K562 (cell line): ENCODE measurements at regions not wholly inside any gene's neighbourhood (a gene's known extent, or its start where the extent isn't known, plus 50 kb on each side); places are given as distances from the start of the nearest gene placed in this dataset.

Experiments used
- ATAC-seq: fragments of 200-7000 bp; cut with Tn5 transposase; 3 replicates; pipeline ENCODE4 v1.9.1; 2020; ENCODE audit warnings: moderate library complexity
- BruUV-seq: library from RNA; stranded (reverse); fragments of 400-500 nt; replicated peaks from 2 replicates; lab custom pipeline; 2021; lab: Mats Ljungman, UMichigan
- CTCF ChIA-PET: fragments of 300-600 bp; formaldehyde crosslinking; extraction: SDS; loops from one replicate; lab custom pipeline; 2021; ENCODE audit warnings: low intra/inter-chr PET ratio; lab: Yijun Ruan, JAX
- POLR2A ChIA-PET: fragments of 300-600, 350-650 bp; sonication (Branson Sonifier 250); formaldehyde crosslinking; extraction: SDS; loops from one replicate; lab custom pipeline; 2021; ENCODE audit warnings: antibody characterized with exemption, inconsistent platforms; lab: Yijun Ruan, JAX
- DNase-seq, 4 experiments: peaks; one replicate each; pipeline versions ENCODE4 v3.0.0 to v3.0.0-alpha.2; 2011 to 2018; ENCODE audit warnings: low spot score in 3 of 4, mixed read lengths in 3 of 4; ENCODE audit errors: extremely low read depth in 1 of 4
- FAIRE-seq: peaks from 2 replicates; lab custom pipeline; 2011; peaks lifted over from hg19 to GRCh38; lab: Jason Lieb, UNC
- H2AFZ ChIP-seq: 2 replicates; pipeline ENCODE4 v1.6.0; 2011; ENCODE audit warnings: low read depth, low read length, control low read depth, inconsistent platforms
- H3K27ac ChIP-seq: fragments of 200-600 bp; 3 replicates; pipeline ENCODE4 v1.8.0; 2011; ENCODE audit warnings: low read depth, mild to moderate bottlenecking, control low read depth, inconsistent platforms, low read length, moderate library complexity, mixed read lengths; ENCODE audit errors: extremely low read depth
- H3K27me3 ChIP-seq, 2 experiments: fragments of 300-600 bp in 1 of 2; 2 replicates in 1 of 2; 3 replicates in 1 of 2; pipeline versions ENCODE4 v1.6.0 to v1.8.0; 2011; ENCODE audit warnings: inconsistent platforms in 2 of 2, low read length in 2 of 2, mild to moderate bottlenecking in 1 of 2, mixed read lengths in 1 of 2, moderate library complexity in 1 of 2; ENCODE audit not compliant: control insufficient read depth in 2 of 2, insufficient read depth in 2 of 2
- H3K36me3 ChIP-seq: fragments of 300-600 bp; 3 replicates; pipeline ENCODE4 v1.8.0; 2011; ENCODE audit warnings: mild to moderate bottlenecking, low read length, inconsistent platforms; ENCODE audit not compliant: control insufficient read depth, insufficient read depth
- H3K4me1 ChIP-seq, 2 experiments: fragments of 200-600 bp in 1 of 2; replicated peaks in 1 of 2; 2 replicates in 1 of 2; 3 replicates in 1 of 2; pipeline versions ENCODE4 v1.5.1 to v1.8.0; 2011; ENCODE audit warnings: inconsistent platforms in 2 of 2, low read length in 2 of 2, mild to moderate bottlenecking in 1 of 2, mixed read lengths in 1 of 2, moderate library complexity in 1 of 2; ENCODE audit not compliant: control insufficient read depth in 2 of 2, insufficient read depth in 2 of 2
- H3K4me2 ChIP-seq: 2 replicates; pipeline ENCODE4 v1.6.1; 2011; ENCODE audit warnings: low read length, control low read depth, inconsistent platforms, mixed read lengths; ENCODE audit not compliant: insufficient read depth
- H3K4me3 ChIP-seq: fragments of 200-600 bp; sonication (generic), shearing (Covaris generic); 2 replicates; pipeline ENCODE4 v1.5.1; 2016; ENCODE audit warnings: control low read depth, inconsistent platforms
- H3K79me2 ChIP-seq: fragments of 200-600 bp; 3 replicates; pipeline ENCODE4 v1.8.0; 2011; ENCODE audit warnings: low read length, inconsistent platforms; ENCODE audit not compliant: control insufficient read depth, insufficient read depth
- H3K9ac ChIP-seq, 2 experiments: 2 replicates each; pipeline versions ENCODE4 v1.6.0 to v1.6.1; 2011; ENCODE audit warnings: low read depth in 2 of 2, low read length in 2 of 2, control low read depth in 1 of 2, inconsistent platforms in 1 of 2, mild to moderate bottlenecking in 1 of 2, mixed read lengths in 1 of 2; ENCODE audit not compliant: insufficient read depth in 1 of 2
- H3K9me1 ChIP-seq: one replicate; pipeline ENCODE4 v1.6.0; 2011; ENCODE audit warnings: inconsistent platforms, mild to moderate bottlenecking, low read length, moderate library complexity; ENCODE audit not compliant: control insufficient read depth, insufficient read depth
- H3K9me3 ChIP-seq: replicated peaks from 2 replicates; pipeline ENCODE4 v1.5.1; 2011; ENCODE audit warnings: low read depth, low read length, inconsistent platforms; ENCODE audit not compliant: control insufficient read depth, insufficient read depth
- H4K20me1 ChIP-seq: replicated peaks from 2 replicates; pipeline ENCODE4 v1.6.1; 2011; ENCODE audit warnings: low read length, inconsistent platforms, mixed read lengths; ENCODE audit not compliant: control insufficient read depth, insufficient read depth
- ARHGAP35 ChIP-seq: fragments of 450-650 bp; IDR thresholded peaks from 2 replicates; pipeline ENCODE4 v1.6.1; 2018; ENCODE audit not compliant: partially characterized antibody
- BRD4 ChIP-seq: fragments of 200-600 bp; sonication (generic); IDR thresholded peaks from 2 replicates; pipeline ENCODE4 v1.6.1; 2017; ENCODE audit warnings: inconsistent platforms
- DACH1 ChIP-seq: fragments of 450-650 bp; IDR thresholded peaks from 2 replicates; pipeline ENCODE4 v1.6.1; 2018; ENCODE audit not compliant: partially characterized antibody
- ELF4 ChIP-seq: fragments of 450-650 bp; formaldehyde crosslinking; IDR thresholded peaks from 2 replicates; pipeline ENCODE4 v1.4.0; 2022; ENCODE audit warnings: missing genetic modification characterization
- ERF ChIP-seq: fragments of 450-650 bp; formaldehyde crosslinking; IDR thresholded peaks from 2 replicates; pipeline ENCODE4 v1.4.0; 2020; ENCODE audit warnings: mild to moderate bottlenecking, mixed read lengths
- FOXJ3 ChIP-seq: sonication (generic); formaldehyde crosslinking; IDR thresholded peaks from 2 replicates; pipeline ENCODE4 v1.4.0; 2020; ENCODE audit warnings: mild to moderate bottlenecking, missing genetic modification reagents
- GATAD2B ChIP-seq: fragments of 450-650 bp; IDR thresholded peaks from 2 replicates; pipeline ENCODE4 v1.6.1; 2017; ENCODE audit warnings: mild to moderate bottlenecking, borderline replicate concordance
- HBP1 ChIP-seq: fragments of 450-650 bp; formaldehyde crosslinking; IDR thresholded peaks from 2 replicates; pipeline ENCODE4 v1.4.0; 2022; ENCODE audit warnings: missing genetic modification characterization
- HDGF ChIP-seq: fragments of 450-650 bp; IDR thresholded peaks from 2 replicates; pipeline ENCODE4 v1.6.1; 2016
- HINFP ChIP-seq: fragments of 450-650 bp; conservative IDR thresholded peaks from 2 replicates; pipeline ENCODE4 v1.6.1; 2016; ENCODE audit warnings: missing genetic modification characterization, low read depth, mild to moderate bottlenecking, control low read depth, missing compliant biosample characterization
- KDM4B ChIP-seq, 2 experiments: fragments of 450-650 bp in 1 of 2; sonication (generic) in 1 of 2; IDR thresholded peaks; 2 replicates each; pipeline ENCODE4 v1.6.1; 2016 to 2017; ENCODE audit warnings: borderline replicate concordance in 2 of 2, antibody characterized with exemption in 1 of 2, low read depth in 1 of 2, mild to moderate bottlenecking in 1 of 2
- PHB ChIP-seq: fragments of 250-450 bp; sonication (Bioruptor Pico); IDR thresholded peaks from 2 replicates; pipeline ENCODE4 v1.5.0; 2021
- WGBS: fragments of 100-300 bp; shearing (Covaris generic); methylation state at CpG from one replicate; pipeline ENCODE4 v1.1.6; 2016; ENCODE audit warnings: low coverage, mixed read lengths; ENCODE audit not compliant: insufficient coverage; ENCODE audit errors: missing lambda C conversion rate; 5-methylcytosine and 5-hydroxymethylcytosine counted together
- in situ Hi-C: fragments of 300-500 bp; cut with MboI; formaldehyde crosslinking; loops from 4 replicates; pipeline ENCODE4 v1.15.0; 2018; ENCODE audit warnings: inconsistent platforms, mixed read lengths
- intact Hi-C: fragments of 100-400 bp; cut with micrococcal nuclease; formaldehyde crosslinking; loops from 2 replicates; pipeline ENCODE4 v1.14.2; 2022
- TF ChIP-seq, protein P1 (sequence below): fragments of 450-650 bp; IDR thresholded peaks from 2 replicates; pipeline ENCODE4 v1.6.1; 2017; ENCODE audit warnings: antibody characterized with exemption
- TF ChIP-seq, protein P2 (sequence below): IDR thresholded peaks from 2 replicates; pipeline ENCODE4 v1.6.1; 2011; ENCODE audit not compliant: insufficient read length; ENCODE audit errors: extremely low read depth
- TF ChIP-seq, protein P3 (sequence below): sonication (generic); formaldehyde crosslinking; IDR thresholded peaks from 2 replicates; pipeline ENCODE4 v1.8.0; 2023; ENCODE audit warnings: mild to moderate bottlenecking, missing genetic modification reagents

DNA sequence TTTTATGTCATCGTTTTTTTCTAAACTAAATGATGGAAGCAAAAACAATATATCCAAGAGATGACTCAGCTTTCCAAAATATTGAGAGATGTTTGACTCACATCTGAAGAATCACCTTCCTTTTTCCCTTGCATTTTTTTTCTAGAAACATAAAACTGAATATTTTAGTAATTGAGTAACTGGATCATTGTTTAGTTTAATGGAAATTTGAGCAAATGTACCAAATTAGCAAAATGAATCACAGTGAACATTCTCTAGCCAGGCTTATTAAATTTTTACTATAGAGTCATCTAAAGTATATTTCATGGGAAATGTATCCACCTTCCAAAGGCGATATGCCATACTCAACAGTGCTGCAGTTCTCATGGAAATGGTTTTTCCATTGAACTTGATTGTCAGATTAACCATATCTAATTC lies 145.5 kb downstream of the TENT5A start:
- POLR2A ChIA-PET = no interaction called here
- TF ChIP-seq ARHGAP35 (no peak), PHB (CRISPR knock-in tag) (no peak), ELF4 (CRISPR knock-in tag) (no peak), ERF (CRISPR knock-in tag) (no peak), HINFP (tag) (no peak), HBP1 (CRISPR knock-in tag) (no peak), HDGF (no peak), DACH1 (no peak), FOXJ3 (CRISPR knock-in tag) (no peak), KDM4B (IDR thresholded peaks at IDR 0.05; ENCODE audit: borderline replicate concordance in 2 of 2, low read depth in 1 of 2) (no peak), BRD4 (no peak), GATAD2B (no peak)
- TF ChIP-seq, protein P1, sequence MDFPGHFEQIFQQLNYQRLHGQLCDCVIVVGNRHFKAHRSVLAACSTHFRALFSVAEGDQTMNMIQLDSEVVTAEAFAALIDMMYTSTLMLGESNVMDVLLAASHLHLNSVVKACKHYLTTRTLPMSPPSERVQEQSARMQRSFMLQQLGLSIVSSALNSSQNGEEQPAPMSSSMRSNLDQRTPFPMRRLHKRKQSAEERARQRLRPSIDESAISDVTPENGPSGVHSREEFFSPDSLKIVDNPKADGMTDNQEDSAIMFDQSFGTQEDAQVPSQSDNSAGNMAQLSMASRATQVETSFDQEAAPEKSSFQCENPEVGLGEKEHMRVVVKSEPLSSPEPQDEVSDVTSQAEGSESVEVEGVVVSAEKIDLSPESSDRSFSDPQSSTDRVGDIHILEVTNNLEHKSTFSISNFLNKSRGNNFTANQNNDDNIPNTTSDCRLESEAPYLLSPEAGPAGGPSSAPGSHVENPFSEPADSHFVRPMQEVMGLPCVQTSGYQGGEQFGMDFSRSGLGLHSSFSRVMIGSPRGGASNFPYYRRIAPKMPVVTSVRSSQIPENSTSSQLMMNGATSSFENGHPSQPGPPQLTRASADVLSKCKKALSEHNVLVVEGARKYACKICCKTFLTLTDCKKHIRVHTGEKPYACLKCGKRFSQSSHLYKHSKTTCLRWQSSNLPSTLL = no peak
- TF ChIP-seq, protein P2, sequence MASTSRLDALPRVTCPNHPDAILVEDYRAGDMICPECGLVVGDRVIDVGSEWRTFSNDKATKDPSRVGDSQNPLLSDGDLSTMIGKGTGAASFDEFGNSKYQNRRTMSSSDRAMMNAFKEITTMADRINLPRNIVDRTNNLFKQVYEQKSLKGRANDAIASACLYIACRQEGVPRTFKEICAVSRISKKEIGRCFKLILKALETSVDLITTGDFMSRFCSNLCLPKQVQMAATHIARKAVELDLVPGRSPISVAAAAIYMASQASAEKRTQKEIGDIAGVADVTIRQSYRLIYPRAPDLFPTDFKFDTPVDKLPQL = no peak
- TF ChIP-seq, protein P3, sequence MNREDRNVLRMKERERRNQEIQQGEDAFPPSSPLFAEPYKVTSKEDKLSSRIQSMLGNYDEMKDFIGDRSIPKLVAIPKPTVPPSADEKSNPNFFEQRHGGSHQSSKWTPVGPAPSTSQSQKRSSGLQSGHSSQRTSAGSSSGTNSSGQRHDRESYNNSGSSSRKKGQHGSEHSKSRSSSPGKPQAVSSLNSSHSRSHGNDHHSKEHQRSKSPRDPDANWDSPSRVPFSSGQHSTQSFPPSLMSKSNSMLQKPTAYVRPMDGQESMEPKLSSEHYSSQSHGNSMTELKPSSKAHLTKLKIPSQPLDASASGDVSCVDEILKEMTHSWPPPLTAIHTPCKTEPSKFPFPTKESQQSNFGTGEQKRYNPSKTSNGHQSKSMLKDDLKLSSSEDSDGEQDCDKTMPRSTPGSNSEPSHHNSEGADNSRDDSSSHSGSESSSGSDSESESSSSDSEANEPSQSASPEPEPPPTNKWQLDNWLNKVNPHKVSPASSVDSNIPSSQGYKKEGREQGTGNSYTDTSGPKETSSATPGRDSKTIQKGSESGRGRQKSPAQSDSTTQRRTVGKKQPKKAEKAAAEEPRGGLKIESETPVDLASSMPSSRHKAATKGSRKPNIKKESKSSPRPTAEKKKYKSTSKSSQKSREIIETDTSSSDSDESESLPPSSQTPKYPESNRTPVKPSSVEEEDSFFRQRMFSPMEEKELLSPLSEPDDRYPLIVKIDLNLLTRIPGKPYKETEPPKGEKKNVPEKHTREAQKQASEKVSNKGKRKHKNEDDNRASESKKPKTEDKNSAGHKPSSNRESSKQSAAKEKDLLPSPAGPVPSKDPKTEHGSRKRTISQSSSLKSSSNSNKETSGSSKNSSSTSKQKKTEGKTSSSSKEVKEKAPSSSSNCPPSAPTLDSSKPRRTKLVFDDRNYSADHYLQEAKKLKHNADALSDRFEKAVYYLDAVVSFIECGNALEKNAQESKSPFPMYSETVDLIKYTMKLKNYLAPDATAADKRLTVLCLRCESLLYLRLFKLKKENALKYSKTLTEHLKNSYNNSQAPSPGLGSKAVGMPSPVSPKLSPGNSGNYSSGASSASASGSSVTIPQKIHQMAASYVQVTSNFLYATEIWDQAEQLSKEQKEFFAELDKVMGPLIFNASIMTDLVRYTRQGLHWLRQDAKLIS = no peak

More for the DNA sequence above, 145.5 kb downstream of the TENT5A start:
- CTCF ChIA-PET = no interaction called here
- H3K4me1 ChIP-seq = no peaks in the 10 kb centered on the region
- no peak overlapping the region for H3K9ac ChIP-seq
- in situ Hi-C loops (no loop called here), intact Hi-C loops (no loop called here)
- H3K9me1 ChIP-seq = no peaks in the 10 kb centered on the region
- no peaks in the 10 kb centered on the region for H3K36me3 ChIP-seq
- H3K9me3 ChIP-seq = no peaks in the 10 kb centered on the region; the same call in 1 of the 2 replicates
- H4K20me1 ChIP-seq = no peaks in the 10 kb centered on the region
- DNase-seq (no peak), ATAC-seq (no peak), FAIRE-seq (no peak)
- WGBS = 0% methylated on average over 2 of the region's 2 CpGs
- H3K4me2 ChIP-seq = no peak overlapping the region
- no peak overlapping the region for H2AFZ ChIP-seq
- no TSS peak for BruUV-seq
- no peak overlapping the region for H3K27ac ChIP-seq
- H3K27me3 ChIP-seq = no peaks in the 10 kb centered on the region
- no peak overlapping the region for H3K4me3 ChIP-seq
- H3K79me2 ChIP-seq = no peaks in the 10 kb centered on the region
